AG09319 (cell line): ENCODE measurements at regions not wholly inside any gene's neighbourhood (a gene's known extent, or its start where the extent isn't known, plus 50 kb on each side); places are given as distances from the start of the nearest gene placed in this dataset.

ENCODE experiments used
- DNase-seq: peaks from one replicate; pipeline ENCODE4 v3.0.0-alpha.2; 2010; ENCODE audit warnings: low read depth; ENCODE audit errors: extremely low read depth
- CTCF ChIP-seq: IDR thresholded peaks from 2 replicates; pipeline ENCODE4 v1.5.1; 2011; ENCODE audit warnings: low read depth, mild to moderate bottlenecking, inconsistent platforms, low read length, moderate library complexity

- no peak for TF ChIP-seq CTCF
- no peak for DNase-seq
These were observed 1267.6 kb upstream of the TMEM132C start for GRCh38 chr12:126999352-126999751.

- no peak for TF ChIP-seq CTCF
- no peak for DNase-seq
These were observed 1261.6 kb upstream of the TMEM132C start for GRCh38 chr12:127005406-127005805.

GRCh38 chr12:127006972-127007371, 1260.0 kb upstream of the TMEM132C start:
- no peak for DNase-seq
- TF ChIP-seq CTCF, result no peak

- no peak for TF ChIP-seq CTCF
- DNase-seq, result no peak
These were observed 1258.1 kb upstream of the TMEM132C start for GRCh38 chr12:127008755-127009403.

- TF ChIP-seq CTCF, result no peak
- DNase-seq, result no peak
These were observed 1254.9 kb upstream of the TMEM132C start for GRCh38 chr12:127012109-127012508.

- no peak for DNase-seq
- TF ChIP-seq CTCF, result no peak
These were observed 1253.8 kb upstream of the TMEM132C start for GRCh38 chr12:127013197-127013596.

- no peak for TF ChIP-seq CTCF
- DNase-seq, result no peak
These were observed 1252.9 kb upstream of the TMEM132C start for GRCh38 chr12:127014079-127014478.
